Activated CD8-positive, alpha-beta T cell treated with anti-CD3 and anti-CD28 coated beads for 36 hours (primary cell): ENCODE measurements at regions not wholly inside any gene's neighbourhood (a gene's known extent, or its start where the extent isn't known, plus 50 kb on each side); places are given as distances from the start of the nearest gene placed in this dataset.

Experiments
- ATAC-seq: fragments of 200-7000 bp; cut with Tn5 transposase; one replicate; pipeline ENCODE4 v1.10.0; 2021; ENCODE audit warnings: mild to moderate bottlenecking, moderate library complexity
- CTCF ChIA-PET: fragments of 350-600 bp; sonication (Branson Sonifier 250); formaldehyde crosslinking; loops from one replicate; lab custom pipeline; 2021; ENCODE audit warnings: antibody characterized with exemption; lab: Charles Lee
- POLR2A ChIA-PET: fragments of 350-600 bp; sonication (Branson Sonifier 250); formaldehyde crosslinking; loops from one replicate; lab custom pipeline; 2021; ENCODE audit warnings: antibody characterized with exemption; lab: Charles Lee
- DNase-seq: peaks from one replicate; pipeline ENCODE4 v3.0.0-alpha.2; 2020
- H3K27ac Mint-ChIP-seq: one replicate; pipeline ENCODE4 v1.8.0; 2021; ENCODE audit warnings: mild to moderate bottlenecking, mixed read lengths
- H3K27me3 Mint-ChIP-seq: one replicate; pipeline ENCODE4 v1.8.0; 2021; ENCODE audit warnings: mixed read lengths
- H3K36me3 Mint-ChIP-seq: one replicate; pipeline ENCODE4 v1.8.0; 2021; ENCODE audit warnings: low read depth, mixed read lengths
- H3K4me1 Mint-ChIP-seq: one replicate; pipeline ENCODE4 v1.8.0; 2021; ENCODE audit warnings: low read depth, mixed read lengths
- H3K4me3 Mint-ChIP-seq: one replicate; pipeline ENCODE4 v1.8.0; 2021; ENCODE audit warnings: mild to moderate bottlenecking, moderate library complexity, mixed read lengths
- H3K9me3 Mint-ChIP-seq: one replicate; pipeline ENCODE4 v1.8.0; 2021; ENCODE audit warnings: mixed read lengths
- CTCF ChIP-seq: fragments of 200-600 bp; IDR thresholded peaks from one replicate; pipeline ENCODE4 v1.8.0; 2022; ENCODE audit warnings: antibody characterized with exemption, mild to moderate bottlenecking
- intact Hi-C: fragments of 100-400 bp; cut with micrococcal nuclease; formaldehyde crosslinking; loops from one replicate; pipeline ENCODE4 v1.10.0; 2022

GRCh38 chr1:17891205-17892110, 136.3 kb downstream of the ACTL8 start:
- no peak for DNase-seq
- no peak overlapping the region for H3K4me3 Mint-ChIP-seq
- no peaks in the 10 kb centered on the region for H3K36me3 Mint-ChIP-seq
- H3K4me1 Mint-ChIP-seq = no peaks in the 10 kb centered on the region
- POLR2A ChIA-PET = no interaction called here
- H3K9me3 Mint-ChIP-seq = no peaks in the 10 kb centered on the region
- H3K27ac Mint-ChIP-seq = no peak overlapping the region
- CTCF ChIA-PET = no interaction called here
- peaks cover 8% of the 10 kb centered on the region for H3K27me3 Mint-ChIP-seq
- TF ChIP-seq CTCF = no peak
- intact Hi-C loops = no loop called here
- ATAC-seq = no peak

- H3K4me3 Mint-ChIP-seq = no peak overlapping the region
- ATAC-seq (no peak), DNase-seq (no peak)
- intact Hi-C loops = no loop called here
- no peaks in the 10 kb centered on the region for H3K36me3 Mint-ChIP-seq
- POLR2A ChIA-PET = no interaction called here
- TF ChIP-seq CTCF = no peak
- H3K27ac Mint-ChIP-seq = no peak overlapping the region
- CTCF ChIA-PET = no interaction called here
- H3K4me1 Mint-ChIP-seq = no peaks in the 10 kb centered on the region
- no peaks in the 10 kb centered on the region for H3K9me3 Mint-ChIP-seq
- H3K27me3 Mint-ChIP-seq = peaks cover 8% of the 10 kb centered on the region
These were observed 137.1 kb downstream of the ACTL8 start for GRCh38 chr1:17892225-17892624.

- no peak overlapping the region for H3K27ac Mint-ChIP-seq
- peaks cover 8% of the 10 kb centered on the region for H3K27me3 Mint-ChIP-seq
- DNase-seq (no peak), ATAC-seq (no peak)
- H3K4me3 Mint-ChIP-seq = no peak overlapping the region
- intact Hi-C loops = no loop called here
- TF ChIP-seq CTCF = no peak
- H3K9me3 Mint-ChIP-seq = no peaks in the 10 kb centered on the region
- no peaks in the 10 kb centered on the region for H3K4me1 Mint-ChIP-seq
- H3K36me3 Mint-ChIP-seq = no peaks in the 10 kb centered on the region
- ChIA-PET POLR2A (no interaction called here), CTCF (no interaction called here)
These were observed 137.7 kb downstream of the ACTL8 start for GRCh38 chr1:17892851-17893250.

GRCh38 chr1:17893891-17894631, 138.9 kb downstream of the ACTL8 start:
- POLR2A ChIA-PET = no interaction called here
- Mint-ChIP-seq H3K36me3 (no peaks in the 10 kb centered on the region), H3K9me3 (no peaks in the 10 kb centered on the region), H3K4me3 (no peak overlapping the region), H3K27ac (no peak overlapping the region), H3K4me1 (no peaks in the 10 kb centered on the region), H3K27me3 (peaks cover 6% of the 10 kb centered on the region)
- intact Hi-C loops = no loop called here
- CTCF ChIA-PET = no interaction called here
- DNase-seq (no peak), ATAC-seq (no peak)
- no peak for TF ChIP-seq CTCF

GRCh38 chr1:17895401-17895800, 140.3 kb downstream of the ACTL8 start:
- Mint-ChIP-seq H3K27me3 (peaks cover 5% of the 10 kb centered on the region), H3K4me3 (no peak overlapping the region), H3K36me3 (no peaks in the 10 kb centered on the region), H3K4me1 (no peaks in the 10 kb centered on the region), H3K9me3 (no peaks in the 10 kb centered on the region), H3K27ac (no peak overlapping the region)
- ATAC-seq (no peak), DNase-seq (no peak)
- ChIA-PET POLR2A (no interaction called here), CTCF (no interaction called here)
- no peak for TF ChIP-seq CTCF
- intact Hi-C loops = no loop called here
